Stimulated activated CD8-positive, alpha-beta memory T cell treated with anti-CD3 and anti-CD28 coated beads, Interleukin-7, amount 100 ng/mL, for 1 hour (primary cell): ENCODE measurements at regions not wholly inside any gene's neighbourhood (a gene's known extent, or its start where the extent isn't known, plus 50 kb on each side); places are given as distances from the start of the nearest gene placed in this dataset.
"Not testable (repeated sequence)": the region's sequence is repeated elsewhere in the genome, so short reads cannot be mapped to it uniquely, and the experiment has no call there.

Experiments used
- DNase-seq, 2 donors: peaks; one replicate each; pipeline ENCODE4 v3.0.0-alpha.2; 2020; ENCODE audit warnings: low read depth in 2 of 2

GRCh38 chr19:31881988-31882387, 463.4 kb upstream of the ZNF507 start:
- no peak for DNase-seq

- no peak for DNase-seq
Observed at GRCh38 chr19:31882709-31883108, 462.7 kb upstream of the ZNF507 start.

DNA sequence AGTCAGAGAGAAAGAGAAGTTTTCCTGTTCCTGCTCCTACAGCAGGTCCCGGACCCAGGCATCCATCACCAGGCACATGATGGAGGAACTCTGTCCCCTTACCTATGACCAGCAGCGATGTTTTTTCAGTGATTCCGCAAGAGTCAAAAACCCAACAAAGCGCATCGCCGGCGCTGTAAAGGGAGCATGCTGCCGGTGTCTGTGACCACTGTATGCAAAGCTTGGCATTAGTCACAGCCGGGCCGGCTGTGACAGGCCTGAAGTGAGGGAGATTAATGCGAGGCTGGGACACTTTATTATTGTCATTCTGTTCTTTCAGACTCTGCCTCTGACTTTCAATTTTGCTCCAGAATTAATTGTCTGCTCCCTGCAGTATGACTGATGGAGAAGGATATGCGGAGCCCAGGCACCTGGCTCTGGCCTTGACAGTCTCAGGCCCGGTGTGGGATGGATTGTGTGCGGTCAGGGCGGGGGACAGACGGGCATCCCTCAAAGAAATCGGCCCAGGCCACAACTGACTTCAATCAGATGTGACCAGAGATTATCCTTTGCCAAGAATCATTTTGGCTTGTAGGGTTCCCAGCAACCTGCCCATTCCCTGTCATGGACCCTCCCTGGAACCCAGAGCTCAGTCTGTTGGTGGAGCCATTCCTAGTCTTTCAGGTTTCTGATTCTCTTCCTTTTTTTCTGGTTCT, 462.0 kb upstream of the ZNF507 start:
- DNase-seq = no peak

GRCh38 chr19:31885280-31885853, 460.0 kb upstream of the ZNF507 start:
- DNase-seq = no peak

DNA sequence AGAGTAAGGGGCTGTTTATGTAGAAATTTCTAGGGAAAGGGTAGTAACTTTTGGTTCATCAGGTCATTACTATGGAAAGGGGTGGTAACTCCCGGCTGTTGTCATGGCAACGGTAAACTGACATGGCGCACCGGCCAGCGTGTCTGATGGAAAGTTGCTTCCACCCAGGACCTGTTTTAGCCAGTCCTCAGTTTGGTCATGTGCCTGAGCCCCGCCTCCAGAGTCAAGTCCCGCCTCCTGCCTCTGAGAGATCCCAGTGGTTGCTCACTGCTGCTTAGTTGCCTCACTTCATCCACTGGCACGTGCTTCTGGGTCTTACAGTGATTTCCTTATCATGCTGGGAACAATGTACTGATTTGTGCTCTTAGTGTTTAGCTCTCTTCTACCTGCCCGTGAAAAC, 455.2 kb upstream of the ZNF507 start:
- DNase-seq = no peak

DNA sequence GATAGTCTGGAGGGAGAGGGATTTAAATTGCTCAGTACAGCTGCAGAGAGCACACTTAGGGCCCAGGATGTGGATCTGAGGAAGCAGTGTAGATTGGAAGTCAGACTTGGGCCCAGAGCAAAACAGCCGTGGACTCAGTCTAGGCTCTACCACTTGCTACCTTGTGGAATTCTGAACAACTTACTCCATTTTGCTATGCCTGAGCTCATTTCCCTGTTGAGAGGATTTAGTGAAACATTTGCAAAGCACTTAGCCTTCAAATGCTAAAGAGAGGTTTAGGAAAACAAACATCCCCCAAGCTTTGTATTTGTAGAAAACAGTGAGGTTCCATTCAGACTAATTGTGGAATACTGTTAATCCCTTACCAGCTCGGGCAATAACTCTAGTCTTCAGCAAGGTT, 453.4 kb upstream of the ZNF507 start:
- DNase-seq = no peak

- DNase-seq = not testable (repeated sequence)
Observed at GRCh38 chr19:31893491-31893890, 451.9 kb upstream of the ZNF507 start.

GRCh38 chr19:31894451-31894850, 451.0 kb upstream of the ZNF507 start:
- no peak for DNase-seq

- DNase-seq = no peak
Observed at GRCh38 chr19:31897292-31897691, 448.1 kb upstream of the ZNF507 start.

- no peak for DNase-seq
Observed at GRCh38 chr19:31900991-31901390, 444.4 kb upstream of the ZNF507 start.

GRCh38 chr19:31902821-31903220, 442.6 kb upstream of the ZNF507 start:
- no peak for DNase-seq

DNA sequence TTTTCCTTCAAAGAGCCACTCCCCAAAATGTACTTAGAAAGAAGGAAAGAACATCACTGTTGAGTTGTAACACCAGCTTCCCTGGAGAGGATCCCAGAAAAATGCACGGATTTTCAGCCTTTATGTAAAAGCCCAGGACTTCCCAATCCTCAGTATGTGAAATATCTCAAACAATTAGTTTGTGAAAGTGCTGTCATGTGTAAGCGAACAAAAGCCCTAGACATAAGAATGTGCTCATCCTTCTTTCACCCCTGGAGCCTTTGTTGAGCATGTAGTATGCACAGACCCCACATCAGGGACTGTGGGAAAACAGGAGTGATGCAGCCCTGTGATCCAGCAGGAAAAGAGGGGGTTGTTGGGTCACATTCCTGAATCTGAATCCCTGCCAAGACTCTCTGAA, 441.4 kb upstream of the ZNF507 start:
- DNase-seq = no peak

GRCh38 chr19:31906111-31906871, 439.1 kb upstream of the ZNF507 start:
- no peak for DNase-seq

- no peak for DNase-seq
Observed at GRCh38 chr19:31907661-31908060, 437.7 kb upstream of the ZNF507 start.

DNA sequence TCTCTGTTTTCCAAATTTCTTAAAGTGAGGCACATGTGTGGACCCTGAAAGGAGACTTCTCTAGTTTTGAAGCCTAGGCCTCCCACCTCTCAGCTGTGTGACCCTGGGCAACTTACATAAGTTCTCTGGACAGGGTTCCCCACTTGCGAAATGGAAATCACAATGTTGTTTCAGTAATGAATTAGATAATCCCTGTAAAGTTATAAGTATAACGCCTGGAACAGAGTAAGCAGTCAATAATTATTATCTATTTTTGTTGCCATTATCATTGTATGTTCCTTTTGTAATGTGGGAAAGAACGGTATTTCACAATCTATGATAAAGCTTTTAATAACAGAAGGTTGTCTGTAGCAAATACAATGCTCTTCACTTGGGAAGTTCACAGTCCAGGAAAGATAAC, 437.3 kb upstream of the ZNF507 start:
- DNase-seq = no peak

DNA sequence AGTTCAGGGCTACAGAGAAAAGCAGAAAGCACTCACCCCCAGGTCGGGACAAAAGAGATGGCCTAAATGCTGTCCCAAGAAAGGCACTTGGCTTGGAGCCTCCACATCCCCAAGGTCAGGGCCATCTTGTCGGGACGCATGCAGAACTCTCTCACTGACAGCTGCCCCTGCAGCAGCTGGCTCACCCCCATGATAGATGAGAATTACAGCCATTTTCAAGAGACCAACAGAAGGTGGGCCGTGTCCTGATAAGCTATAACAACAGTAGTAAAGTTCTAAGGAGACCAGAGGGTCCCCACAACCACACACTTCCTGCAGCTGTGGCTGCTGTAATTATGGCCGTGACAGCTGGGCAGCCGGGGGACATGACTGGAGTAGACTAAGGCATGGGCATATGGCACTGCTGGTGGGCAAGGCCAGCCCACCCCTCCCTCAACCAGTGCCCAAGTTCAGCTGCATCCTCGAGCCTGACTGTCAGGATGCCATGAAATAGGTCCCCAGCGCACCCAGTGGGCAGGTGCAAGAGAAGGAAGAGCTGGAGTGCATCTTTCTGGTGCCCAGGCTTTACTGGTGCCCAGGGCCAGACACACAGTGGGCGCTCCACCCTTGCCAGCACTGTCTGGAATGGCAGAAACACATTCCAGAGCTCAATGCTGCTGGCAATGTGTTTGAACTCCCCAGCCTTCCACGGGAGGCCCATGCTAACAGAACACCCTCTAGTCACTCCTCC, 436.7 kb upstream of the ZNF507 start:
- DNase-seq = no peak

GRCh38 chr19:31910224-31910623, 435.2 kb upstream of the ZNF507 start:
- no peak for DNase-seq

- DNase-seq = no peak
Observed at GRCh38 chr19:31911577-31911976, 433.8 kb upstream of the ZNF507 start.

GRCh38 chr19:31913103-31913661, 432.2 kb upstream of the ZNF507 start:
- DNase-seq = no peak

GRCh38 chr19:31930401-31930800, 415.0 kb upstream of the ZNF507 start:
- no peak for DNase-seq

DNA sequence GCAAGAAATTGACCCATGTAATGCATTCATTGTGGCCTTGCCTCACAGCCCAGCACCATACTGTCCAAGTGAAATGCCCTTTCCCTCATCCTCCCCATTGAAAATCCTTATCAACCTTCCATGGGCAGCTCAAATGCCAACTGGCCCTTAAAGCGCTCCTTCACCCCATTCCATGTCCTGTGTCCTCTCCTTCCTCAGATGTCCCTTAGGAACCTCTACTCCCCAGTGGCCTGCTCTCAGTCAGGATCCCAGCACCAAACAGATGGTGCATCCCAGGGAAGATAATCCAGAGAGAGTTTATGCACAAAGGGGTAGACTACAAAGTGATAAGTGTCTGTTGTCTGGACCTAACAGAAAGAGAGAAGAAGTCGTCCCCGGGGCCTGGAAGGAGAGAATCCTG, 407.4 kb upstream of the ZNF507 start:
- no peak for DNase-seq

- no peak for DNase-seq
Observed at GRCh38 chr19:31938675-31939074, 406.7 kb upstream of the ZNF507 start.
